GM23338 (cell line): ENCODE measurements at regions not wholly inside any gene's neighbourhood (a gene's known extent, or its start where the extent isn't known, plus 50 kb on each side); places are given as distances from the start of the nearest gene placed in this dataset.

Source experiments
- ATAC-seq: fragments of 200-7000 bp; cut with Tn5 transposase; 3 replicates; pipeline ENCODE4 v1.9.1; 2020
- DNase-seq: peaks from one replicate; pipeline ENCODE4 v3.0.0-alpha.2; 2015; ENCODE audit warnings: low spot score
- H2AFZ ChIP-seq: fragments of 200-600 bp; sonication (generic); 2 replicates; pipeline ENCODE4 v1.8.0; 2016; ENCODE audit warnings: antibody characterized with exemption, mild to moderate bottlenecking, moderate library complexity
- H3F3A ChIP-seq: fragments of 200-600 bp; sonication (generic); replicated peaks from 2 replicates; pipeline ENCODE4 v1.8.0; 2017; ENCODE audit warnings: antibody characterized with exemption, mixed run types, low read depth
- H3K27ac ChIP-seq: fragments of 200-600 bp; sonication (generic); 2 replicates; pipeline ENCODE4 v1.6.1; 2016; ENCODE audit warnings: low read depth
- H3K27me3 ChIP-seq: fragments of 200-600 bp; sonication (generic); 2 replicates; pipeline ENCODE4 v1.8.0; 2016; ENCODE audit warnings: mild to moderate bottlenecking, mixed run types, moderate library complexity; ENCODE audit not compliant: insufficient read depth
- H3K36me3 ChIP-seq: fragments of 200-600 bp; sonication (generic); 2 replicates; pipeline ENCODE4 v1.8.0; 2016; ENCODE audit warnings: mild to moderate bottlenecking; ENCODE audit not compliant: insufficient read depth
- H3K4me1 ChIP-seq: fragments of 200-600 bp; sonication (generic); 2 replicates; pipeline ENCODE4 v1.8.0; 2016; ENCODE audit warnings: mild to moderate bottlenecking, moderate library complexity; ENCODE audit not compliant: insufficient read depth
- H3K4me2 ChIP-seq: fragments of 200-600 bp; sonication (generic); 2 replicates; pipeline ENCODE4 v1.7.1; 2017; ENCODE audit warnings: mixed run types
- H3K4me3 ChIP-seq: fragments of 200-600 bp; sonication (generic); 2 replicates; pipeline ENCODE4 v1.6.1; 2016; ENCODE audit warnings: mixed run types
- H3K79me2 ChIP-seq: fragments of 200-600 bp; sonication (generic); replicated peaks from 2 replicates; pipeline ENCODE4 v1.8.0; 2017; ENCODE audit warnings: mild to moderate bottlenecking; ENCODE audit not compliant: insufficient read depth
- H3K9me2 ChIP-seq: fragments of 200-600 bp; sonication (generic); 2 replicates; pipeline ENCODE4 v1.8.0; 2017; ENCODE audit not compliant: insufficient read depth
- H4K20me1 ChIP-seq: fragments of 200-600 bp; sonication (generic); replicated peaks from 2 replicates; pipeline ENCODE4 v1.8.0; 2017; ENCODE audit warnings: mild to moderate bottlenecking; ENCODE audit not compliant: insufficient read depth
- H3K27ac Mint-ChIP-seq: 2 replicates; pipeline ENCODE4 v1.8.0; 2020; ENCODE audit warnings: inconsistent platforms, mild to moderate bottlenecking, moderate library complexity, mixed read lengths
- H3K27me3 Mint-ChIP-seq: 3 replicates; pipeline ENCODE4 v1.8.0; 2022; ENCODE audit warnings: low read depth, mild to moderate bottlenecking, moderate library complexity, mixed read lengths, inconsistent platforms; ENCODE audit not compliant: insufficient read depth, poor library complexity
- H3K36me3 Mint-ChIP-seq: 3 replicates; pipeline ENCODE4 v1.8.0; 2021; ENCODE audit warnings: low read depth, mild to moderate bottlenecking, inconsistent platforms, moderate library complexity, mixed read lengths
- H3K4me1 Mint-ChIP-seq: 3 replicates; pipeline ENCODE4 v1.8.0; 2020; ENCODE audit warnings: mild to moderate bottlenecking, inconsistent platforms, mixed read lengths
- H3K4me3 Mint-ChIP-seq: 3 replicates; pipeline ENCODE4 v1.8.0; 2021; ENCODE audit warnings: moderate library complexity, mild to moderate bottlenecking, inconsistent platforms, mixed read lengths
- H3K9me3 Mint-ChIP-seq: 3 replicates; pipeline ENCODE4 v1.8.0; 2020; ENCODE audit warnings: moderate library complexity, mild to moderate bottlenecking, inconsistent platforms, mixed read lengths
- CREB1 ChIP-seq: fragments of 250-450 bp; sonication (Bioruptor Pico); IDR thresholded peaks from 2 replicates; pipeline ENCODE4 v1.5.0; 2020; ENCODE audit warnings: low read depth, mild to moderate bottlenecking, moderate library complexity
- CTCF ChIP-seq, 2 experiments: fragments of 200-600 bp in 1 of 2; sonication (generic) in 1 of 2; conservative IDR thresholded peaks; 2 replicates each; pipeline versions ENCODE4 v1.5.1 to v1.6.1; 2016 to 2017; ENCODE audit warnings: antibody characterized with exemption in 2 of 2, low read depth in 2 of 2, mild to moderate bottlenecking in 2 of 2, moderate library complexity in 1 of 2
- ETS1 ChIP-seq: IDR thresholded peaks from 2 replicates; pipeline ENCODE4 v1.6.1; 2016; ENCODE audit warnings: antibody characterized with exemption
- EZH2 ChIP-seq: fragments of 200-600 bp; sonication (generic); IDR thresholded peaks from one replicate; pipeline ENCODE4 v1.8.0; 2017; ENCODE audit warnings: antibody characterized with exemption, mild to moderate bottlenecking, low read depth; ENCODE audit not compliant: unreplicated experiment
- EZH2phosphoT487 ChIP-seq: fragments of 200-600 bp; sonication (generic); IDR thresholded peaks from one replicate; pipeline ENCODE4 v1.8.1; 2018; ENCODE audit warnings: antibody characterized with exemption; ENCODE audit not compliant: unreplicated experiment
- JUNB ChIP-seq: IDR thresholded peaks from one replicate; pipeline ENCODE4 v1.6.1; 2016; ENCODE audit warnings: antibody characterized with exemption; ENCODE audit not compliant: unreplicated experiment
- NANOG ChIP-seq: IDR thresholded peaks from 2 replicates; pipeline ENCODE4 v1.6.1; 2016; ENCODE audit warnings: antibody characterized with exemption, borderline replicate concordance
- POLR2AphosphoS5 ChIP-seq: IDR thresholded peaks from 2 replicates; pipeline ENCODE4 v1.6.1; 2016; ENCODE audit warnings: antibody characterized with exemption, low read depth
- REST ChIP-seq: IDR thresholded peaks from one replicate; pipeline ENCODE4 v1.6.1; 2018; ENCODE audit warnings: antibody characterized with exemption; ENCODE audit not compliant: unreplicated experiment
- STAT1 ChIP-seq: IDR thresholded peaks from one replicate; pipeline ENCODE4 v1.6.1; 2016; ENCODE audit warnings: antibody characterized with exemption; ENCODE audit not compliant: unreplicated experiment
- ZNF114 ChIP-seq: fragments of 250-450 bp; sonication (Bioruptor Pico); IDR thresholded peaks from 2 replicates; pipeline ENCODE4 v1.5.0; 2020; ENCODE audit warnings: mild to moderate bottlenecking, moderate library complexity
- ZNF331 ChIP-seq: fragments of 250-450 bp; sonication (Bioruptor Pico); IDR thresholded peaks from 2 replicates; pipeline ENCODE4 v1.5.0; 2020; ENCODE audit warnings: low read depth, mild to moderate bottlenecking, moderate library complexity

DNA sequence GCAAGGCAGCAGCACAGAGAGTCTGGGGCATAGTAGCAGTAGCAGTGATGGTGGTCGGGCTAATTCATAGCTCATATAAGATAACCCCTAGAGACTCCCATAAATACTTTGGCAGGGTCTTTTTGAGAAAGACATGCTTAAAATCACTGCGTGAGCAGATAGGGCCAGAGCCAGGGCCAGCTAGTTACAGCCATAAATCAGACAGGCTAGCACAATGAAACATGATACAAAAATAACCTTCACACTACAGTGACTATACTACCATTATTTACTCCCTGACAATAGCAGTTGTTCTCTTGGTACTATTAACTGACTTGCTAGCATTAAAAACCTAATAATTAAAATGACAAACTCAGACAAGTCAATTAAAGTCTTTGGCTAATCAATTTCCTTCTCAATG lies 295.9 kb downstream of the SMARCA1 start (continued):
- no peak for TF ChIP-seq CTCF (conservative IDR thresholded peaks at IDR 0.05; ENCODE audit: low read depth in 2 of 2)
- no peak for TF ChIP-seq CREB1 (CRISPR knock-in tag)
- TF ChIP-seq NANOG = no peak

DNA sequence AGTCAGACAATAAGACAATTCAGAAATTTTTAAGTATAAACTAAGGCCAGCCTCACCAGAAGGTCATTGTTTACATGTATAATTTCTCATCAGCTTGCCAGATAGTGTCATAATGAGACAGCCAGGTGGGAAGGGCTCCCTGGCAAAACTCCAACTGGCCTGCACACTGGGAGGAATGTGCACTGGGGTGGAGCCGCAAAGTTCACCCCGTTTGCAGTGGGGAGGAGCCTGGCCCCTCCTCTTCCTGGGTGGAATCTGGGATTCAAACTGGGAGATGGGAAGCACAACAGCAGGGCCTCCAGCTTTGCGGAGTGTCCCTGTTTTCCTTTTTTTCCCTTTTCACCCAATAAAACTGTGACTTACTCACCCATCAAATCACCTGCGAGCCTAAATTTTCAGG lies 329.9 kb downstream of the SMARCA1 start:
- peaks cover 11% of the 10 kb centered on the region for H3K4me1 Mint-ChIP-seq
- TF ChIP-seq CREB1 (CRISPR knock-in tag) = no peak
- TF ChIP-seq ETS1 = no peak
- TF ChIP-seq STAT1 = no peak
- no peak for TF ChIP-seq NANOG
- no peak for TF ChIP-seq POLR2AphosphoS5
- TF ChIP-seq EZH2 = no peak
- TF ChIP-seq ZNF114 = no peak
- TF ChIP-seq EZH2phosphoT487 = no peak
- TF ChIP-seq CTCF (conservative IDR thresholded peaks at IDR 0.05; ENCODE audit: low read depth in 2 of 2) = no peak
- no peak for TF ChIP-seq REST
- no peak for TF ChIP-seq JUNB
- no peak for TF ChIP-seq ZNF331

More for the DNA sequence above, 329.9 kb downstream of the SMARCA1 start:
- no peaks in the 10 kb centered on the region for H3F3A ChIP-seq
- H3K36me3 Mint-ChIP-seq = no peaks in the 10 kb centered on the region
- no peak overlapping the region for H3K27ac Mint-ChIP-seq
- H3K4me3 Mint-ChIP-seq = no peak overlapping the region
- no peaks in the 10 kb centered on the region for H3K27me3 ChIP-seq
- H3K79me2 ChIP-seq = no peaks in the 10 kb centered on the region
- no peaks in the 10 kb centered on the region for H3K9me2 ChIP-seq
- no peak overlapping the region for H3K27ac ChIP-seq
- no peak overlapping the region for H3K4me2 ChIP-seq
- H3K4me1 ChIP-seq = peaks cover 12% of the 10 kb centered on the region
- no peaks in the 10 kb centered on the region for H3K27me3 Mint-ChIP-seq
- DNase-seq (no peak), ATAC-seq (no peak)
- no peaks in the 10 kb centered on the region for H3K9me3 Mint-ChIP-seq
- H3K4me3 ChIP-seq = no peak overlapping the region
- no peaks in the 10 kb centered on the region for H3K36me3 ChIP-seq
- H4K20me1 ChIP-seq = no peaks in the 10 kb centered on the region
- no peak overlapping the region for H2AFZ ChIP-seq
